HEK293T (cell line): ENCODE measurements at regions not wholly inside any gene's neighbourhood (a gene's known extent, or its start where the extent isn't known, plus 50 kb on each side); places are given as distances from the start of the nearest gene placed in this dataset.
"Not testable (repeated sequence)": the region's sequence is repeated elsewhere in the genome, so short reads cannot be mapped to it uniquely, and the experiment has no call there.

Experiments used
- CTBP1 ChIP-seq: fragments of 450-650 bp; IDR thresholded peaks from 2 replicates; pipeline ENCODE4 v1.6.1; 2016; ENCODE audit warnings: borderline replicate concordance
- ELF4 ChIP-seq: fragments of 450-650 bp; IDR thresholded peaks from 2 replicates; pipeline ENCODE4 v1.6.1; 2017; ENCODE audit warnings: antibody characterized with exemption
- FOXA1 ChIP-seq: fragments of 450-650 bp; IDR thresholded peaks from 2 replicates; pipeline ENCODE4 v1.6.1; 2016; ENCODE audit warnings: mild to moderate bottlenecking
- FOXK2 ChIP-seq: fragments of 450-650 bp; IDR thresholded peaks from 2 replicates; pipeline ENCODE4 v1.6.1; 2016; ENCODE audit warnings: mild to moderate bottlenecking
- FOXM1 ChIP-seq: fragments of 450-650 bp; IDR thresholded peaks from 2 replicates; pipeline ENCODE4 v1.6.1; 2017; ENCODE audit warnings: mild to moderate bottlenecking, borderline replicate concordance
- HDGF ChIP-seq: fragments of 450-650 bp; IDR thresholded peaks from 2 replicates; pipeline ENCODE4 v1.6.1; 2017; ENCODE audit warnings: antibody characterized with exemption, borderline replicate concordance
- NFRKB ChIP-seq: fragments of 450-650 bp; IDR thresholded peaks from 2 replicates; pipeline ENCODE4 v1.6.1; 2016; ENCODE audit warnings: mild to moderate bottlenecking, moderate library complexity
- PKNOX1 ChIP-seq: fragments of 450-650 bp; IDR thresholded peaks from 2 replicates; pipeline ENCODE4 v1.6.1; 2016
- SP1 ChIP-seq: fragments of 450-650 bp; IDR thresholded peaks from 2 replicates; pipeline ENCODE4 v1.6.1; 2017
- SUZ12 ChIP-seq: fragments of 450-650 bp; IDR thresholded peaks from 2 replicates; pipeline ENCODE4 v1.6.1; 2016; ENCODE audit warnings: mild to moderate bottlenecking
- ZNF384 ChIP-seq: fragments of 450-650 bp; IDR thresholded peaks from 2 replicates; pipeline ENCODE4 v1.6.1; 2016

- TF ChIP-seq FOXK2, NFRKB, CTBP1, SUZ12, FOXM1, ZNF384, FOXA1, SP1, PKNOX1, HDGF, ELF4: not testable (repeated sequence)
Observed at GRCh38 chr16:29212084-29213027, 194.2 kb downstream of the NPIPB11 start.
